Right atrium auricular region (tissue), 2 donors: ENCODE measurements at regions not wholly inside any gene's neighbourhood (a gene's known extent, or its start where the extent isn't known, plus 50 kb on each side); places are given as distances from the start of the nearest gene placed in this dataset.

ENCODE experiments used
- DNase-seq: peaks from one replicate; pipeline ENCODE4 v3.0.0-alpha.2; 2019; ENCODE audit warnings: low spot score
- H3K27ac ChIP-seq, 2 donors: fragments of 200-600 bp; sonication (generic); 1 replicate in 1 of 2; 2 replicates in 1 of 2; pipeline ENCODE4 v1.5.1; 2016 to 2019
- H3K27me3 ChIP-seq, 2 donors: fragments of 200-600 bp; sonication (generic); one replicate each; pipeline versions ENCODE4 v1.5.1 to v1.6.0; 2017 to 2019
- H3K36me3 ChIP-seq: fragments of 200-600 bp; sonication (generic); one replicate; pipeline ENCODE4 v1.5.1; 2016
- H3K4me1 ChIP-seq, 2 donors: fragments of 200-600 bp; sonication (generic); one replicate each; pipeline versions ENCODE4 v1.5.1 to v1.6.0; 2017 to 2019
- H3K4me3 ChIP-seq, 2 donors: fragments of 200-600 bp; sonication (generic); 1 replicate in 1 of 2; 2 replicates in 1 of 2; pipeline ENCODE4 v1.5.1; 2017 to 2019; ENCODE audit warnings: mild to moderate bottlenecking in 1 of 2, moderate library complexity in 1 of 2
- H3K9me3 ChIP-seq, 2 donors: fragments of 200-600 bp; sonication (generic); one replicate each; pipeline ENCODE4 v1.5.1; 2019
- TF ChIP-seq, protein P1 (sequence below), 2 donors: fragments of 200-600 bp; sonication (generic); IDR thresholded peaks; one replicate each; pipeline ENCODE4 v1.5.1; 2019; ENCODE audit warnings: antibody characterized with exemption in 2 of 2

DNA sequence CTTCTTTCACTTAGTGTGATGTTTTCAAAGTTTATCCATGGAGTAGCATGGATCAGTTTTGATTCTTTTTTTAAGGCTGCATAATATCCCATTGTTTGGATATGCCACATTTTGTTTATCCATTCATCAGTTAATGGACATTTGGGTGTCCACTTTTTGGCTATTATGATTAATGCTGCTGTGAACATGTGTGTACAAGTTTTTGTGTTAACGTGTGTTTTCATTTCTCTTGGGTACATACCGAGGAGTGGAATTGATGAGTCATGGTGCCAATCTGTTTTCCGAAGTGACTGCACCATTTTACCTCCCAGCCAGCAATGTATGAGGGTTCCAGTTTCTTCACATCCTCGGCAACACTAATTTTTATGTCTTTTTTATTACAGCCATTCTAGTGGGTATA, 78.4 kb upstream of the CCDC28A start:
- no peak overlapping the region for H3K4me3 ChIP-seq
- H3K27me3 ChIP-seq = no peaks in the 10 kb centered on the region
- peaks cover 0 to 16% of the 10 kb centered on the region in 2 donors for H3K4me1 ChIP-seq
- TF ChIP-seq, protein P1, sequence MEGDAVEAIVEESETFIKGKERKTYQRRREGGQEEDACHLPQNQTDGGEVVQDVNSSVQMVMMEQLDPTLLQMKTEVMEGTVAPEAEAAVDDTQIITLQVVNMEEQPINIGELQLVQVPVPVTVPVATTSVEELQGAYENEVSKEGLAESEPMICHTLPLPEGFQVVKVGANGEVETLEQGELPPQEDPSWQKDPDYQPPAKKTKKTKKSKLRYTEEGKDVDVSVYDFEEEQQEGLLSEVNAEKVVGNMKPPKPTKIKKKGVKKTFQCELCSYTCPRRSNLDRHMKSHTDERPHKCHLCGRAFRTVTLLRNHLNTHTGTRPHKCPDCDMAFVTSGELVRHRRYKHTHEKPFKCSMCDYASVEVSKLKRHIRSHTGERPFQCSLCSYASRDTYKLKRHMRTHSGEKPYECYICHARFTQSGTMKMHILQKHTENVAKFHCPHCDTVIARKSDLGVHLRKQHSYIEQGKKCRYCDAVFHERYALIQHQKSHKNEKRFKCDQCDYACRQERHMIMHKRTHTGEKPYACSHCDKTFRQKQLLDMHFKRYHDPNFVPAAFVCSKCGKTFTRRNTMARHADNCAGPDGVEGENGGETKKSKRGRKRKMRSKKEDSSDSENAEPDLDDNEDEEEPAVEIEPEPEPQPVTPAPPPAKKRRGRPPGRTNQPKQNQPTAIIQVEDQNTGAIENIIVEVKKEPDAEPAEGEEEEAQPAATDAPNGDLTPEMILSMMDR (IDR thresholded peaks at IDR 0.05) = no peak
- H3K9me3 ChIP-seq = no peaks in the 10 kb centered on the region
- DNase-seq = no peak
- no peak overlapping the region for H3K27ac ChIP-seq
- H3K36me3 ChIP-seq = no peaks in the 10 kb centered on the region

DNA sequence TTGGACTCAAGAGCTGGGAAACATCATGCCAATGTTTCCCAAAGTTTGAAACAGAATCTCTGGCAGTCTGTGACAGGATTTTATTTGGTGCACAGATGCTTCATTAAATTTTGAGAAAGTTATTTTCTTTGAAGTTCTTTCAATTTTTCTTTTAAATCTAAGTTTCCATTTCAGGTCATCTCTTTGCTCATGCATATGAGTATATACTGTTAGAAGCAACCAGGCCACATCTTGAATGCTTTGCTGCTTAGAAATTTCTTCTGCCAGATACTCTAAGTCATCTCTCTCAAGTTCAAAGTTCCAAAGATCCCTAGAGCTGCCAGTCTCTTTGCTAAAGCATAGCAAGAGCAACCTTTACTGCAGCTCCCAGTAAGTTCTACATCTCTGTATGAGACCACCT, 59.1 kb upstream of the CCDC28A start:
- Histone ChIP-seq H3K36me3 (no peaks in the 10 kb centered on the region), H3K27ac (no peak overlapping the region), H3K9me3 (peaks cover 0 to 11% of the 10 kb centered on the region in 2 donors), H3K4me3 (no peak overlapping the region), H3K4me1 (peaks cover 0 to 4% of the 10 kb centered on the region in 2 donors), H3K27me3 (no peaks in the 10 kb centered on the region)
- DNase-seq = no peak
- TF ChIP-seq, protein P1 (IDR thresholded peaks at IDR 0.05) = no peak

DNA sequence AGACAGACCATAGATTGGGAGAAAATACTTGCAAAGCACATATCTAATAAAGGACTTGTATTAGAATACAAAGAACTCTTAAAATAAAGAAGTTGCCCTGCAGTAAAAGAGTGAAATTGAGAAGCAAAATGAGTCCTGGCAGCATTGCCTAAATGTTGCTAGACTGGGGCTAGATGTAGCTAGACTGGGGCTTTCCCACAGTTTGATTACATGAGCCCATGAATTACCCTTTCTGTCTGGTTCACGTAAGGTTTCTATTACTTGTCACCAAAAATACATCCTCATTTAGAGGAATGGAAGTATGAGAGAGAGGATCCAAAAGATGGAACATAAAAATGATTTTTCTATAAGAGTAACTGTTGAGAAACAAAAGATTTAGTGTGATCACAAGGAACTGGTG, 57.6 kb upstream of the CCDC28A start:
- DNase-seq = no peak
- Histone ChIP-seq H3K27me3 (no peaks in the 10 kb centered on the region), H3K36me3 (no peaks in the 10 kb centered on the region), H3K9me3 (peaks cover 0 to 11% of the 10 kb centered on the region in 2 donors), H3K4me3 (no peak overlapping the region), H3K27ac (no peak overlapping the region), H3K4me1 (peaks cover 0 to 8% of the 10 kb centered on the region in 2 donors)
- TF ChIP-seq, protein P1 (IDR thresholded peaks at IDR 0.05) = no peak

DNA sequence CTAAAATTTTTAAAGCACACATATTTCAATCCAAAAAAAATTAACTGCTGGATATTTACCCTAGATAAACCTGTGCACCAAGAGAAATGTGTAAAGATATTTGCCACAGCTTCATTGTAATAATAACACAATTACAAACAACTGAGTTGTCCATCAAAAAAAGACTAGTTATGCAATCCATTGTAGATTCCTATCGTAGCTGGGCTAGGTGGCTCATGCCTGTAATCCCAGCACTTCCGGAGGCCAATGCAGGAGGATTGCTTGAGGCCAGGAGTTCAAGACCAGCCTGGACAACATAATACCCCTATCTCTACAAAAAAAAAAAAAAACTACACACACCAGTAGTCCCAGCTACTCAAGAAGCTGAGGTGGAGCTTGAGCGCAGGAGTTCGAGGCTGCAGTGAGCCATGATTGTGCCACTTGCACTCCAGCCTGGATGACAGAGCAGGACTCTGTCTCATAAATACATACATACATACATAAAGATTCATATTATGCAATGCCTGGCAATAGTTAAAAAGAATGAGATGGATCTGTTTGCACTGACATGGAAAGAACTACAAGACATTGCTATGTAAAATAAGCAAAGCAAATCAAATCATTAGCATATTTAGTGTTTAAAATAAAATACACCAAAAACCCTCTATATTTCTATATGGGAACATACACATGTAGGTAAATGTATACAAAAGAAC, 56.5 kb upstream of the CCDC28A start:
- no peaks in the 10 kb centered on the region for H3K27me3 ChIP-seq
- DNase-seq = no peak
- peaks cover 0 to 8% of the 10 kb centered on the region in 2 donors for H3K4me1 ChIP-seq
- no peak overlapping the region for H3K4me3 ChIP-seq
- no peaks in the 10 kb centered on the region for H3K36me3 ChIP-seq
- TF ChIP-seq, protein P1 (IDR thresholded peaks at IDR 0.05) = no peak
- H3K27ac ChIP-seq = no peak overlapping the region
- peaks cover 0 to 11% of the 10 kb centered on the region in 2 donors for H3K9me3 ChIP-seq

DNA sequence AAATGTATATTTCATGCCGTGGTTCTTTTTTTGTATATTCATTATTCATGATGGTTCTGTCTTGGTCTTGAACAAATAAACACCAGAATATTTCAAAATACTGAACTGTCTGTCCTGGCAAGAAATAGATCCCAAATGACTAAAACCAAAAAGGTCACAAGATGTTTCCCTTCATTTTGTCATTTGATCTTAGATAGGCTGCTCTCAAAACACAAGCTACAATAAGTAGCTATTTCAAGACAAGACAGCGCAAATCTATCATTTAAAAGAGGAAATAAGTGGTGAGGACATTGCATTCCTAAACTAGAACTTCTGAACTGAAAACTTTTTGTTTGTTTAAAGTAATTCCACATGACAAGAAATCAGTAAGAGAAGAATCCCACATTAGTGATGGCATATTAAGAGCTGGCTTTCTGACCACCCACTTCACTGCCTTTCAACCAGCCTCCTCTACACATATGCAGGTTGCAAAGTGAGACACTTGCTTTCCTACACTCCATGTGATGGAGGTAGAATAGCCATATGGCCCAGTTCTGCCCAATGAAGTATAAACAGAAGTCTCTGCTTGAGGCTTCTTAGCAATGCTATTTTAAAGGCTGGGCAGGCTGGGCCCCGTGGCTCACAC, 54.4 kb upstream of the CCDC28A start:
- Histone ChIP-seq H3K27me3 (no peaks in the 10 kb centered on the region), H3K36me3 (no peaks in the 10 kb centered on the region), H3K9me3 (peaks cover 0 to 8% of the 10 kb centered on the region in 2 donors), H3K4me3 (no peak overlapping the region), H3K27ac (peak overlapping the region in 1 of 2 donors; percentile 38), H3K4me1 (peaks cover 0 to 21% of the 10 kb centered on the region in 2 donors)
- no peak for DNase-seq
- TF ChIP-seq, protein P1 (IDR thresholded peaks at IDR 0.05) = no peak
